Breast epithelium (tissue), 4 donors: ENCODE measurements at regions not wholly inside any gene's neighbourhood (a gene's known extent, or its start where the extent isn't known, plus 50 kb on each side); places are given as distances from the start of the nearest gene placed in this dataset.
A peak's percentile ranks its signal among the peaks of the same experiment; 100 is the strongest.

Experiments
- DNase-seq, 2 donors: peaks; one replicate each; pipeline ENCODE4 v3.0.0-alpha.2; 2019; ENCODE audit warnings: low spot score in 2 of 2
- H3K27ac ChIP-seq, 2 donors: fragments of 200-600 bp; sonication (generic) in 1 of 2; one replicate each; pipeline ENCODE4 v1.5.1; 2016 to 2019; ENCODE audit warnings: mild to moderate bottlenecking in 1 of 2
- H3K27me3 ChIP-seq, 2 donors: fragments of 200-600 bp; sonication (generic) in 1 of 2; one replicate each; pipeline versions ENCODE4 v1.5.1 to v1.6.0; 2017 to 2019; ENCODE audit warnings: control low read depth in 1 of 2, mild to moderate bottlenecking in 1 of 2
- H3K36me3 ChIP-seq: fragments of 200-600 bp; one replicate; pipeline ENCODE4 v1.5.1; 2019
- H3K4me1 ChIP-seq, 2 donors: fragments of 200-600 bp; sonication (generic); one replicate each; pipeline ENCODE4 v1.5.1; 2016 to 2019; ENCODE audit warnings: control low read depth in 1 of 2
- H3K4me3 ChIP-seq, 3 donors: fragments of 200-600 bp; sonication (generic); 1 replicate in 2 of 3; 2 replicates in 1 of 3; pipeline ENCODE4 v1.5.1; 2016 to 2019; ENCODE audit warnings: mild to moderate bottlenecking in 3 of 3, moderate library complexity in 2 of 3
- H3K9me3 ChIP-seq, 2 donors: fragments of 200-600 bp; sonication (generic) in 1 of 2; one replicate each; pipeline ENCODE4 v1.5.1; 2016 to 2019; ENCODE audit warnings: control low read depth in 1 of 2
- POLR2A ChIP-seq: fragments of 450-650 bp; IDR thresholded peaks from one replicate; pipeline ENCODE4 v1.6.1; 2016; ENCODE audit warnings: antibody characterized with exemption, mild to moderate bottlenecking, moderate library complexity
- POLR2AphosphoS5 ChIP-seq, 3 donors: sonication (generic); formaldehyde crosslinking; IDR thresholded peaks; one replicate each; pipeline ENCODE4 v1.6.1; 2017; ENCODE audit warnings: antibody characterized with exemption in 3 of 3
- intact Hi-C: fragments of 100-400 bp; cut with DNase I; formaldehyde crosslinking; loops from one replicate; pipeline ENCODE4 v1.15.1; 2023; ENCODE audit warnings: low total_unique reads
- TF ChIP-seq, protein P1 (sequence below), 3 donors: fragments of 450-650 bp; IDR thresholded peaks; one replicate each; pipeline ENCODE4 v1.5.1; 2016 to 2017; ENCODE audit warnings: antibody characterized with exemption in 3 of 3, mild to moderate bottlenecking in 3 of 3, moderate library complexity in 3 of 3

DNA sequence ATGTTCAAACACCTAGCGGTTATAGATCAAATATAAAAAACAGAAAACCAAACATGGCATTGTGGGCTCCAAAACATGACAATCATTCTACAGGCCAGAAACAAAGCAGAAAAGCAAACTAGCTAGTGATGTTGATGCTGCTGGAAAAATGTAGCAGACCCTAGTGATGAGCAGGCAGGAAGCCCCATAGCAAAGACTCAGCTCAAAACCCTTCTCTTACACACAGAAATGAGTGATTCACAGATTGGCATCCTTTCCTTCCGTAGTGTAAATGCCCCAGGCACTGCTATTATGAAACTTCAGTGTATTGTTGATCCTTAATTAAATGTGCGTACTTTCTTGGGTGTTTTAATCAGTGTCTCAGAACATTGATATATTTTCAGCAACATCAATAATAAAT lies 425.1 kb downstream of the UTRN start:
- intact Hi-C loops: no loop called here
- H3K36me3 ChIP-seq: no peaks in the 10 kb centered on the region
- peak in 1 of 2 donors; percentile 40 for DNase-seq
- H3K4me1 ChIP-seq: no peaks in the 10 kb centered on the region
- peak overlapping the region; percentile 13 to 75 for H3K27ac ChIP-seq
- no peaks in the 10 kb centered on the region for H3K27me3 ChIP-seq
- no peak for TF ChIP-seq POLR2AphosphoS5 (IDR thresholded peaks at IDR 0.05)
- TF ChIP-seq, protein P1, sequence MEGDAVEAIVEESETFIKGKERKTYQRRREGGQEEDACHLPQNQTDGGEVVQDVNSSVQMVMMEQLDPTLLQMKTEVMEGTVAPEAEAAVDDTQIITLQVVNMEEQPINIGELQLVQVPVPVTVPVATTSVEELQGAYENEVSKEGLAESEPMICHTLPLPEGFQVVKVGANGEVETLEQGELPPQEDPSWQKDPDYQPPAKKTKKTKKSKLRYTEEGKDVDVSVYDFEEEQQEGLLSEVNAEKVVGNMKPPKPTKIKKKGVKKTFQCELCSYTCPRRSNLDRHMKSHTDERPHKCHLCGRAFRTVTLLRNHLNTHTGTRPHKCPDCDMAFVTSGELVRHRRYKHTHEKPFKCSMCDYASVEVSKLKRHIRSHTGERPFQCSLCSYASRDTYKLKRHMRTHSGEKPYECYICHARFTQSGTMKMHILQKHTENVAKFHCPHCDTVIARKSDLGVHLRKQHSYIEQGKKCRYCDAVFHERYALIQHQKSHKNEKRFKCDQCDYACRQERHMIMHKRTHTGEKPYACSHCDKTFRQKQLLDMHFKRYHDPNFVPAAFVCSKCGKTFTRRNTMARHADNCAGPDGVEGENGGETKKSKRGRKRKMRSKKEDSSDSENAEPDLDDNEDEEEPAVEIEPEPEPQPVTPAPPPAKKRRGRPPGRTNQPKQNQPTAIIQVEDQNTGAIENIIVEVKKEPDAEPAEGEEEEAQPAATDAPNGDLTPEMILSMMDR (IDR thresholded peaks at IDR 0.05): no peak
- no peaks in the 10 kb centered on the region for H3K9me3 ChIP-seq
- no peak overlapping the region for H3K4me3 ChIP-seq

DNA sequence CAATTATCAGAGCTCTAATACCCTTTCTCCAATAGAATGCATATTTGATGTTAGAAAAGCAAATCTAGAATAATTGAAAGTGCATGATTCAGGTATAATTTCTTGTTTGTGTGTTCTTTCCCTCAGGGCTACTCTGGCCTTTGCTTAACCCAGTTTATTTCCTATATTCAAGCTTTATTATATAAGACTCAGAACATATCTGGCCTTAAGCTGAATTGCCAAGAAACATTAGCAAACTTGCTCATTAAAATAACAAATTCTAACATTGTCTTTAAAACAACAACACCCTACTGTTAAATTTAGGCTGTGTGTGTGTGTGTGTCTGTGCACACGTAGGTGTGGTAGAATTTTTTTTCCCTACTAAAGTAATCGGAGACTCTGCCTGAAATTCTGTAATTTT lies 426.5 kb downstream of the UTRN start:
- no peak overlapping the region for H3K27ac ChIP-seq
- H3K27me3 ChIP-seq: no peaks in the 10 kb centered on the region
- intact Hi-C loops: no loop called here
- TF ChIP-seq POLR2A (no peak), POLR2AphosphoS5 (IDR thresholded peaks at IDR 0.05) (no peak)
- TF ChIP-seq, protein P1 (IDR thresholded peaks at IDR 0.05): no peak
- no peaks in the 10 kb centered on the region for H3K4me1 ChIP-seq
- no peak for DNase-seq
- no peaks in the 10 kb centered on the region for H3K9me3 ChIP-seq
- H3K36me3 ChIP-seq: no peaks in the 10 kb centered on the region
- no peak overlapping the region for H3K4me3 ChIP-seq

DNA sequence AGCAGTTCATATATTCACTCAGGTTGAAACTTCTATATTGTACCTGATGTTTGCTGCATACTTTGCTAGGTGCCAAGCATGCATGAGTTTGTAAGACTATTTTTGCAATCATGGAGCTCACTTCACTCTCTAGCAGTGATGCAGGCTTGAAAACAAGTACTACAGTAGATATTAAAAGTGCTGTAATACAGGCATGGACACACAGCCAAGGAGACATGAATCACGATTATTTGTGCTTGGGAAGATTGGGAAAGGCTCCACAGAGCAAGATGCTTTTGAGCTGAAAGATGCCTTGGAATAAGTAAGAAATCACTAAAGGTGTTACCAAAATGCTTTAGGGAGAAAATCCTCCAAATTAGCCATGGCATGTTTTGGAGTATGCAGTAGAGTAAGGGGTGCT lies 427.4 kb downstream of the UTRN start:
- no peak overlapping the region for H3K4me3 ChIP-seq
- no peaks in the 10 kb centered on the region for H3K4me1 ChIP-seq
- no peak overlapping the region for H3K27ac ChIP-seq
- no peaks in the 10 kb centered on the region for H3K9me3 ChIP-seq
- H3K27me3 ChIP-seq: no peaks in the 10 kb centered on the region
- no peaks in the 10 kb centered on the region for H3K36me3 ChIP-seq
- TF ChIP-seq, protein P1 (IDR thresholded peaks at IDR 0.05): no peak
- no peak for TF ChIP-seq POLR2A
- TF ChIP-seq POLR2AphosphoS5 (IDR thresholded peaks at IDR 0.05): no peak
- DNase-seq: no peak
- intact Hi-C loops: no loop called here

DNA sequence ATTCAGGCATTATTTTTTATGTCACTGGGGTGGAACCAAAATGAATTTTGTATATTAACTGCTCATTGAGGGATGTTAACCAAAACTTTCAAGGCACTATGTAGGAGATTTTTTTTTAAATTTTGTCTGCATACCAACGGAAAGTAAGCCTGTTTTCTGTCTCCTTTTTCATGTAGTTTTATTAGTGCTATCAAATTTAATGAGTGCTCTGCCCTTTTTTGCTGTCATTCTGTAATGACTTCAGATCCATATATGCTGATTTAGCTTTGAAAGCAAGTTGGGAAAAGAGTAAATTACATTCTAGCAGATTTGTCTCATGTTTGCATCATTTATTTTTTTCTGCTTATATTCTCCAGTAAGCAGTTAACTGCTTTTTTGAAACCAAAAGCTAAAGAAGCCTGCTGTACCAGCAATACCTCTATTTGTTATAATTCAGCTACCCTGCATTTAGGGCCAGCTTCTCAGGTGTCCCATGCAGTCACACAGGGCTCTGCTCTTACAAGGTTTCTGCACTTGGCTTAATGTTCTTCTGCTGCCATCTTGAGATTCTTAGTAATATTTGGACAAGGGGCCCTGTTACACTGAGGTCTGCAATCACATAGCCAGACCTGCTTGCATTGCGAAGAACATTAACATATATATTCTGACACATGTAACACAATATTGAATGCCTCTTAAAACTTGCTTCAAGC lies 429.0 kb downstream of the UTRN start:
- peak overlapping the region in 1 of 2 donors; percentile 23 for H3K27ac ChIP-seq
- no peak overlapping the region for H3K4me3 ChIP-seq
- no peak for DNase-seq
- no peaks in the 10 kb centered on the region for H3K9me3 ChIP-seq
- TF ChIP-seq, protein P1 (IDR thresholded peaks at IDR 0.05): no peak
- intact Hi-C loops: no loop called here
- H3K36me3 ChIP-seq: no peaks in the 10 kb centered on the region
- no peaks in the 10 kb centered on the region for H3K27me3 ChIP-seq
- no peaks in the 10 kb centered on the region for H3K4me1 ChIP-seq

DNA sequence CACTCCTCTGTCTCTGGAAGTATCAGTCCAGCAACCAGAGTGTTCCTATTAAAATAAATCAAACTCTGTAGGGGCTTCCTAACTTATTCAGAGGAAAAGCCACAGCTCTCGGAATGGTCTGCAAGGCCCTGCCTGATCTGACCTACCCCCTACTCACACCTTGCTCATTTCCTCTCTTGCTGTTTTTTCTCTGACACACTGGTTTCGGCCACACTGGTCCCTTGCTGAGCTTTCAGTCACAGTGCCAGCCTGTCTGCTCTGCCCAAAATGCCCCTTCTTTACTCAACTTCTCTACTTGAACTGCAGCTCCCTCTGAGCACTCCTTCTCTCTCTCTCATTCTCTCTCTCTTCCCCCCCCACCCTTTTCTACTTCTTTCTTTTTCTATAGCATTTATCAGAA lies 430.2 kb downstream of the UTRN start:
- Histone ChIP-seq H3K27me3 (no peaks in the 10 kb centered on the region), H3K36me3 (no peaks in the 10 kb centered on the region), H3K4me1 (no peaks in the 10 kb centered on the region), H3K27ac (peak overlapping the region in 1 of 2 donors; percentile 23), H3K4me3 (no peak overlapping the region), H3K9me3 (no peaks in the 10 kb centered on the region)
- DNase-seq: no peak
- TF ChIP-seq POLR2A (no peak), POLR2AphosphoS5 (IDR thresholded peaks at IDR 0.05) (no peak)
- TF ChIP-seq, protein P1 (IDR thresholded peaks at IDR 0.05): no peak
- intact Hi-C loops: no loop called here
